Stimulated activated memory B cell treated with anti-CD40 and anti-IgM and Interleukin-4, amounts not matched to agents 10 μg/mL and 1 μg/mL and 100 μg/mL, for 72 hours (primary cell): ENCODE measurements at regions not wholly inside any gene's neighbourhood (a gene's known extent, or its start where the extent isn't known, plus 50 kb on each side); places are given as distances from the start of the nearest gene placed in this dataset.

ENCODE experiments used
- ATAC-seq: fragments of 150-1000 bp; cut with Tn5 transposase; 2 replicates; pipeline ENCODE4 v1.10.0; 2021
- H3K27ac Mint-ChIP-seq: one replicate; pipeline ENCODE4 v1.8.0; 2022; ENCODE audit warnings: mild to moderate bottlenecking, mixed read lengths
- H3K27me3 Mint-ChIP-seq: one replicate; pipeline ENCODE4 v1.8.0; 2022; ENCODE audit warnings: mixed read lengths
- H3K36me3 Mint-ChIP-seq: one replicate; pipeline ENCODE4 v1.8.0; 2022; ENCODE audit warnings: mixed read lengths
- H3K4me1 Mint-ChIP-seq: one replicate; pipeline ENCODE4 v1.8.0; 2022; ENCODE audit warnings: mixed read lengths
- H3K4me3 Mint-ChIP-seq: one replicate; pipeline ENCODE4 v1.8.0; 2022; ENCODE audit warnings: mild to moderate bottlenecking, moderate library complexity, mixed read lengths
- H3K9me3 Mint-ChIP-seq: one replicate; pipeline ENCODE4 v1.8.0; 2022; ENCODE audit warnings: mixed read lengths

DNA sequence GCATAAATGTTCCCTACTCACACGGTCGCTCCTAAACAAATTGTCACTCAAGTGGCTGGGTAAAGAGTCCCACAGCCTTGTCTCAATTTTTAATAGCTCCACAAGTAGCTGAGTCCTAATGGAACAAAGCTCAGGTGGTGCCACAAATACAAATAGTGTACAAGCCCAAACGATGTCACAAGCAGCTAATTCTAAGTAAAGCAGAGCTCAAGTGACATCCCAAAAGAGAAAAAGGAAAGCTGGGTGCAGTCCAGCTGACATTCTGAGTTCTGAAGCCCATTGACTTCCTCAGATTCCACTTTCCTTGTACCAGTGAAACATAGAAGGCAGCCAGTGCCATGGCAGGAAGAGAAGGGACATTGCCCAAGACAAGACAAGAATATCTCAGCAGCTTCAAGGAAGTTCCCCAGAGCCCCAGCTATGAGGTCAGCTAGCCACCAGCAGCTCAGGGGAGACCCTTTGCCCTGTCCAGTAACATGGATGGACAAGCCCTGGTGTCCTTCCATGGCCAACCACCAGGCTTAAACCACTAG lies 231.2 kb upstream of the SGCD start:
- H3K4me3 Mint-ChIP-seq: no peak overlapping the region
- no peaks in the 10 kb centered on the region for H3K9me3 Mint-ChIP-seq
- H3K36me3 Mint-ChIP-seq: no peaks in the 10 kb centered on the region
- no peaks in the 10 kb centered on the region for H3K27me3 Mint-ChIP-seq
- no peak for ATAC-seq
- H3K27ac Mint-ChIP-seq: no peak overlapping the region
- no peaks in the 10 kb centered on the region for H3K4me1 Mint-ChIP-seq

DNA sequence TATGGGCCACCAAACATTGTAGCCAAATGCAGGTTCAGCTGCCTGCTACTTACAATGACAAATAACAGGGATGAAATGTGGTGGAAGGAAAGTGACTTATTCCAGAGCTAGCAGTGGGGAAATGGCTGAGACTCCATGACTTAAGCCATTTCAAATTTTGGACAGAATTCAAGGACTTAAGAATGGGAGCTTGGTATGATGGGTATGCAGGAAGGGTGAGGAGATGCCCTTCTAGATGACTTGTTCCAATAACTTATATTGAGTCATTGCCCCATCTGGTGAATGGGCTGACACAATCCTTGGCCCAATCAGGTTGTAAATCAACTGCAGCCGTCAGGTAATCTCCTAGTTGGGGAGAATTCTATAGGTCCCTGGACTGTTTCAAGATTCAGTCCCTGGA lies 230.7 kb upstream of the SGCD start:
- Mint-ChIP-seq H3K36me3 (no peaks in the 10 kb centered on the region), H3K9me3 (no peaks in the 10 kb centered on the region), H3K27me3 (no peaks in the 10 kb centered on the region), H3K27ac (no peak overlapping the region), H3K4me3 (no peak overlapping the region), H3K4me1 (no peaks in the 10 kb centered on the region)
- ATAC-seq: no peak

DNA sequence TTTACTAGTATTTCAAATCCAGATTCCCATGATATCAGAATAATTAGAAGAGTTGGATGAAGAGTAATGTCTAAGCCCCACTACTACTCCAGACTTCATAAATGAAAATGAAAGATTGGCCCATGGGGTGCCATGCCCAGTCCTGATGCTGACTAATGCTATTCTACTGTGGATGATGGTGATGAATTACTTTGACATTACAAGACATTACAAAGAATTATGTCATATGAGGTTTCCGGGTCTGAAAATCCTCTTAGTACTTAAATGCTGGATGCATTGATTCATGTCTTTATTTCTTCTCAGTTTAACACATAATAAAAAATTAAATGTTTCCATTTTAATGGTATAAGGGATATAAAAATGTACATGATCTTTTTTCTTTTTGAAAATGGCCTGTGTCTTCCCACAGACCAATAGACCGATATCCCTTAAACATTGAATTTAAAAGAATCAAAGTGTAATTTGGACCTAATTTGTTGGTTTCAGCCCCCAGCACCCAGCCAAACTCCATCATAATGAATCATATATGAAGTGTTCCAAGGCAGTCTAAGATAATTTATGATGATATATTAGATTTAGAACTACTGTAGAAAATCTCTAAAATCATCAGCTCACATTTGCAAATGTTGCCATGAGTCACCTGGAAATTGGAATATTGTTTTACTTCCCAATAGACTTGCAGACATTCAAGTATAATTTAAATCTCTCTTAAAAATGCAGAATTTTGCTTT lies 223.6 kb upstream of the SGCD start:
- Mint-ChIP-seq H3K36me3 (no peaks in the 10 kb centered on the region), H3K4me3 (no peak overlapping the region), H3K4me1 (no peaks in the 10 kb centered on the region), H3K27ac (no peak overlapping the region), H3K27me3 (no peaks in the 10 kb centered on the region), H3K9me3 (no peaks in the 10 kb centered on the region)
- no peak for ATAC-seq

DNA sequence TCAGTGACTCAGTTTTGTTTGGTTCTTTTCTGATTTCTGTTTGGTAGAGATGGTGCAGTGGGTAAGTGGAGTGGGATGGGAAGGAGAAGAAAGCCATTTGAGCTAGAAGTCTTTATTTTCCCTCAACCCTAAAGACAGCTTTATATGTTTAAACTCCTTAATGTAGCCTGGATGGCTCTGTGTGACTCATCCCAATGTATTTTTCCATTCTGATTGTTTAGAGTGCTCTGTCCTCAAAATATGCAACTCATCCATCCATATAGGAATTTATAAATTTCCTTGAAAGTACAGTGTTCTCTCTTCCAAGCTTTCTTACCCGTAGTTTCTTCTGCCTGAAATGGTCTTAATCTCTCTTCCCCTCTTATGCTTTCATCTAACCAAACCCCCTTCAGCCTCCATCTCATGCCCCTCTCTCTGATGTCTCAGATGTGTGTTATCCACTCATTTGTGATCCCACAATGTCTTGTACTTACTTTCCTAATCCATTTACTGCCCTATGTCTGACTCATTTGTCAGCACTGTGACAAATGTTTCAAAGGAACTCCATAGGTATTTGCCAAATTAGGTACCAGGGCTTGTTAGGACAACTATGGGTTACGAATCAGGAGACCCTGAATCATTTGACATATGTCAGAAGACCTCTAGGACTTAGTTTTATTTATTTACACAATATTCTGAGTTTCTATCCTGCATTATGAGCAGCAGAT lies 217.5 kb upstream of the SGCD start:
- Mint-ChIP-seq H3K4me1 (no peaks in the 10 kb centered on the region), H3K9me3 (no peaks in the 10 kb centered on the region), H3K27ac (no peak overlapping the region), H3K36me3 (no peaks in the 10 kb centered on the region), H3K27me3 (peaks cover 13% of the 10 kb centered on the region), H3K4me3 (no peak overlapping the region)
- no peak for ATAC-seq

DNA sequence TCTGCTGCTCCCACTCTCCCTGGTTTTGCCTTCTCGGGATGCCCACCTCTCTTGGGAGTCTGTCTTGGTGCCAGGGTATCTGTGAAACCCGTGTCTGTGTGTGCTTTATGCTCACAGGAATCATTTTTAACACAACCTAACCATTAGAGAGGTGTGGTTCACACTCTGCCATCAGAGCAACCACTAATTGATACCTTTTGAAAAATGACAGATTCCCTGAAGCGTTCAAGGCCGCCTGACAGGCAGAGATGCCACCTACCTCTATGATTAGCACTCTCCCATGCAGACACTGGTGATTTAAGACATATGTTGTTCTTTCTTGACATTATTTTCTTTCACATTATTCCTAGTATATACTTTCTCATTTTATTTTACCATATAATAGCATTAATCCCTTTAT lies 207.3 kb upstream of the SGCD start:
- H3K4me1 Mint-ChIP-seq: no peaks in the 10 kb centered on the region
- ATAC-seq: no peak
- H3K4me3 Mint-ChIP-seq: no peak overlapping the region
- H3K36me3 Mint-ChIP-seq: no peaks in the 10 kb centered on the region
- H3K27me3 Mint-ChIP-seq: peaks cover 18% of the 10 kb centered on the region
- no peak overlapping the region for H3K27ac Mint-ChIP-seq
- no peaks in the 10 kb centered on the region for H3K9me3 Mint-ChIP-seq

DNA sequence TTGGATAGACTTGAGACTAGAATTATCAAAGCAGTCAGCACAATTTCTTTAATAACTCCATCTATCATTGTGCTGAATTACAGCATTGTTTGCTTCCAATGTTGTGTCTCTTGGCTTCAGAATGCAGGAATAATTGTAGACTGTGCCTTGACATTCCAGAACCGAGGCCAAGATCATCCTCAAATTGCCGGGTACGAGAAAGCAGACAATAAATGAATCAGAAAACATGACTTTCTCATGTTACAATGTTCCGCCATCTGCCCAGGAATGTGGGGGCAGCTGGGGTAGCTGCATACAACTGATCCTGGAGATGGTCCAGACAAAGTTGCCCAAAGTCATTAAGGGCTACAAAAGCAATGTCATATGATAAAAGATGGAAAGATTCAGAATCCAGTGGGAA lies 206.2 kb upstream of the SGCD start:
- no peak for ATAC-seq
- Mint-ChIP-seq H3K36me3 (no peaks in the 10 kb centered on the region), H3K4me1 (no peaks in the 10 kb centered on the region), H3K9me3 (no peaks in the 10 kb centered on the region), H3K4me3 (no peak overlapping the region), H3K27me3 (peaks cover 18% of the 10 kb centered on the region), H3K27ac (no peak overlapping the region)

DNA sequence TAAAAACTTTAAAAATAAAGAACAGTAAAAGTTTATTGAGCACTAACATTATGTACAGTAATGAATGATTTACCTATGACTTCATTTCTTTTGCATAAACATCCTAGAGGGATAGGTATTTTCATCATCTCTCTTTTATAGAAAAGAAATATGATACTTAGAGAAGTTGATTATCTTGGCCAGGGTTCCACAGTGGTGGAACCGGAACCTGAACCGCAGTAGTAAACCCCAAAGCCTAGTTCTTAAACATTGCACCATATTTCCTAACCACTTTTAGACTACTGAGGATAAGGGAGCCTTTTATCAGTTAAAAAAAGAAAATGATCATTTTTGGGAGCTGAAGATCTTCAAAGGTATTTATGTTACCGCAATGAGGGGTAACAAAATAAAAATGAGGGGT lies 205.7 kb upstream of the SGCD start:
- Mint-ChIP-seq H3K27ac (no peak overlapping the region), H3K4me3 (no peak overlapping the region), H3K9me3 (no peaks in the 10 kb centered on the region), H3K36me3 (no peaks in the 10 kb centered on the region), H3K4me1 (no peaks in the 10 kb centered on the region), H3K27me3 (peaks cover 18% of the 10 kb centered on the region)
- ATAC-seq: no peak

DNA sequence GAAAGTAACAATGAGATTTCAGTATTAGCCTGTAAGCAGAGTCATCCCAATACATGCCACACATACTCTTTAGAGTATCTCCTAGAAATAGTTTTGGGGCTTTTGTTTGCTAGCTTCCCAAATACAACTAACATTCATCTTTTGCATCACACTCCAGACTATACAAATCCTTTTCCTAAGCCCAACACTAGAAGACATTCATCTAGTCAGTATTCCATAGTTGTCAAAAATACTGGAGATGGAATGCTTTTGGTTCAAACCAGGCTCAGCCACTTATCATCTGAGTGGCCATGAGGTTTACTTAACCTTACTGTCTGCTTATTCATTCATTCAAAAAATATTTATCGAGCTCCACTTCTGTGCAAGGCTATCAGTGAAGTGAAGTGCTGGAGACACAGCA lies 205.1 kb upstream of the SGCD start:
- Mint-ChIP-seq H3K4me1 (no peaks in the 10 kb centered on the region), H3K27ac (no peak overlapping the region), H3K36me3 (no peaks in the 10 kb centered on the region)

DNA sequence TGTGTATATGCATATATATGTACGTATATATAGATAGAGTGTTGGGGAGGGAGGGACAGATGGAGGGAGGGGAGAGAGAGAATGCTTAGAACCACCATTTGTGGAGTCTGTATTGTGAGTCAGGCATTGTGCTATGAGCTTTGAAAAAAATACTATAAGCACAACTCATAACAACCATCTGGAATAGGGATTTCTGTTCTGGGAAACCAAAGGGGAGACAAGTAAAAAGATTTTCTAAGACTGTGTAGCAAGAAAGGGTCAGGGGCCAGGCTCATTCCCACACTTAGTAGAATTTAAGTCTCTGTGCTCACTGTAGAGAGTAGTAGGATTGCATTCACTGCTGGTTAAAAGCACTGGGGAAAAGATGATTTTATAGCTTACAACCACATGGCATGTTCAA lies 202.3 kb upstream of the SGCD start:
- ATAC-seq: no peak
- no peaks in the 10 kb centered on the region for H3K36me3 Mint-ChIP-seq
- H3K9me3 Mint-ChIP-seq: peaks cover 2% of the 10 kb centered on the region
- H3K4me3 Mint-ChIP-seq: no peak overlapping the region
- H3K4me1 Mint-ChIP-seq: no peaks in the 10 kb centered on the region
- H3K27ac Mint-ChIP-seq: no peak overlapping the region
- H3K27me3 Mint-ChIP-seq: peaks cover 13% of the 10 kb centered on the region

More for the DNA sequence above, 205.1 kb upstream of the SGCD start:
- H3K9me3 Mint-ChIP-seq: no peaks in the 10 kb centered on the region
- no peak for ATAC-seq
- peaks cover 18% of the 10 kb centered on the region for H3K27me3 Mint-ChIP-seq
- no peak overlapping the region for H3K4me3 Mint-ChIP-seq

DNA sequence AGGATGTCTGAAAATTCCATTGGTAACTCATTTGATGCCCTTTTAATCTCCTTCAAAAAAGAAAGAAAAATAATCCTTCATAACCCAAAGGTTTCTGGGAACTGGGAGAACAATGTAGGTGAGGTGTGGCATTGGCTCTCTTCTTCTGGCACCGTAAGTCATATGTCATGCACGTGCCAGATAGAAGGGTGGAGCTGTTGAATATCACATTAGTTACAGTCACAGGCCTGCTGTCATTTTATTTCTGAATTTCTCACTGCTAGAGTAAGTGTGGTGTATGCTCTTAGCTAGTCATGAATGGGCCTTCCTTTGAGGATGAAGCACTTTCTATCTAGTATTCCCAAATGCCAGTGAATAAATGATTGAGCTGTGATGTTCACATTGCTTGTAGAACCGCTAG lies 201.8 kb upstream of the SGCD start:
- H3K27me3 Mint-ChIP-seq: peaks cover 9% of the 10 kb centered on the region
- H3K4me1 Mint-ChIP-seq: no peaks in the 10 kb centered on the region
- H3K27ac Mint-ChIP-seq: no peak overlapping the region
- no peaks in the 10 kb centered on the region for H3K36me3 Mint-ChIP-seq
- ATAC-seq: no peak
- H3K4me3 Mint-ChIP-seq: no peak overlapping the region
- H3K9me3 Mint-ChIP-seq: peaks cover 2% of the 10 kb centered on the region

DNA sequence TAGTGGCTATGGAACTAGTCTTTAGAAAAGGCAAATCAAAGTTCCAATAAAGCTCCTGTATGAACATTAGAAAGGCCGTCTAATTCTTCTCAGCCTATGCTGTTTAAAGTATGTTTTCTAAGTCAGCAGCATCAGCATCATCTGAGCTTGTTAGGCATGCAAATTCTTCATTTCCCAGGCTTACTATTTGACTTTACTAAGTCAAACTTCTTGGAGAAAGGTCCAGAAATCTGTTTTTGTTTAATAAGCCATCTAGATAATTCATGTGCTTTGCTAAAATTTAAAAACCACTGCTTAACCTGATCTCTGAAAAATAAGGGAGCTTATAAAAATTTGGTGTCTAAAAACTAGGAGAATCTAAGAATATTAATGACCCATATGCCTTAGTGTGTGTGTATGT lies 200.2 kb upstream of the SGCD start:
- peaks cover 6% of the 10 kb centered on the region for H3K9me3 Mint-ChIP-seq
- H3K36me3 Mint-ChIP-seq: no peaks in the 10 kb centered on the region
- no peak for ATAC-seq
- H3K27me3 Mint-ChIP-seq: no peaks in the 10 kb centered on the region
- no peak overlapping the region for H3K27ac Mint-ChIP-seq
- H3K4me1 Mint-ChIP-seq: no peaks in the 10 kb centered on the region
- no peak overlapping the region for H3K4me3 Mint-ChIP-seq

DNA sequence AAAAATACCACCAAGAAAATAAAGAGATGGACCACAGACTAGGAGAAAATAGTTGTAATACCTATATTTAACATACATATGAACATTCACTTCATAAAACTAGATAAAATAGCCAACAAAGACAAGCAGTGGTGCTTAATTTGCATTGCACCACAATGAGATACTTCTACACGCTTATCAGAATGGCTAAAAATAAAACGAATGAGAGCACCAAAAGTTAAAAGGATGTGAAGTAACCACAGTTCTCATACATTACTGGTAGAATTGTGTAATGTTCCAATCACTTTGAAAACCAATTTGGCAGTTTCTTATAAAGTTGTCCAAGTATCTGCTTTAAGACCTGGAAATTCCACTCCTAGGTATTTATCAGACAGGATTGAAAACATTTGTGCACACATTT lies 198.9 kb upstream of the SGCD start:
- ATAC-seq: no peak
- H3K27me3 Mint-ChIP-seq: no peaks in the 10 kb centered on the region
- no peak overlapping the region for H3K27ac Mint-ChIP-seq
- no peaks in the 10 kb centered on the region for H3K4me1 Mint-ChIP-seq
- H3K4me3 Mint-ChIP-seq: no peak overlapping the region
- peaks cover 6% of the 10 kb centered on the region for H3K9me3 Mint-ChIP-seq
- no peaks in the 10 kb centered on the region for H3K36me3 Mint-ChIP-seq

DNA sequence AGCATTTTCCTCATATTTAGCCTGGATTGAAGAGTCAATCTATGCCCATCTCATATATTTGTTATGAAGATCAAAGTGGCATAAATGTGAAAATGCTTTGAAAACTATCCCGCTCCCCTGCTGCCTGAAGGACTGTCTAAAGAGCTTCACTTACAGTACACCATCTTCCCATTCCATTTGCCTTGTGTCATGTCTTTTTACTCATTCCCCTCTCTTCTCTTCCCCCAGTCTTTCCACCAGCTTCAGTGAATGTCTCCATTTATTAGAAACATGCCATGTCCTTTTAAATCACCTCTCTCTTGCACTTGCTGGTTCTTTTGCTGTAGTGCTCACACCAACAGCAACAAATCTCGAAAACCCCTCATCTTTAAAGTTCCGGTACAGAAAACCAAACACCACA lies 192.7 kb upstream of the SGCD start:
- Mint-ChIP-seq H3K27me3 (no peaks in the 10 kb centered on the region), H3K4me1 (no peaks in the 10 kb centered on the region), H3K27ac (no peak overlapping the region), H3K9me3 (peaks cover 6% of the 10 kb centered on the region), H3K4me3 (no peak overlapping the region), H3K36me3 (no peaks in the 10 kb centered on the region)
- ATAC-seq: no peak

DNA sequence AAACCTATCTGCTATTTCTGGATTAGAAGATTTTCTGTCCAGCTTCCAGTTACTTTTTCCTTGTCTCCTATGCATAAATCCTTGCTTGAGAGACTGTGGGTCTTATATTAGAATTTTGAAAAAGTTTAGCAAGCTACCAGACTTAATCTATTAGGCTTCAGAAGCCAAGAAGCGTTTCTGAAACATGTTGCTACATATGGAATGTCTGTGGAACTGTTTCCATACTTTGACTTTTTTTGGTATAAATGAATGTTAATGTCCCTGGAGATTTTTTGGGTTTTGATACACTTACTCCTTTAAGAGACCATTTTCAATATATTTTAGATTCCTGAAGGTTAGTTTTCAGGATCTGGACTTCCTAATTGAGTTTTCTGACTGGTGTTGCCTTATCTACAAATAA lies 191.4 kb upstream of the SGCD start:
- Mint-ChIP-seq H3K36me3 (no peaks in the 10 kb centered on the region), H3K4me3 (no peak overlapping the region), H3K9me3 (peaks cover 1% of the 10 kb centered on the region), H3K4me1 (no peaks in the 10 kb centered on the region), H3K27ac (no peak overlapping the region), H3K27me3 (no peaks in the 10 kb centered on the region)
- ATAC-seq: no peak

DNA sequence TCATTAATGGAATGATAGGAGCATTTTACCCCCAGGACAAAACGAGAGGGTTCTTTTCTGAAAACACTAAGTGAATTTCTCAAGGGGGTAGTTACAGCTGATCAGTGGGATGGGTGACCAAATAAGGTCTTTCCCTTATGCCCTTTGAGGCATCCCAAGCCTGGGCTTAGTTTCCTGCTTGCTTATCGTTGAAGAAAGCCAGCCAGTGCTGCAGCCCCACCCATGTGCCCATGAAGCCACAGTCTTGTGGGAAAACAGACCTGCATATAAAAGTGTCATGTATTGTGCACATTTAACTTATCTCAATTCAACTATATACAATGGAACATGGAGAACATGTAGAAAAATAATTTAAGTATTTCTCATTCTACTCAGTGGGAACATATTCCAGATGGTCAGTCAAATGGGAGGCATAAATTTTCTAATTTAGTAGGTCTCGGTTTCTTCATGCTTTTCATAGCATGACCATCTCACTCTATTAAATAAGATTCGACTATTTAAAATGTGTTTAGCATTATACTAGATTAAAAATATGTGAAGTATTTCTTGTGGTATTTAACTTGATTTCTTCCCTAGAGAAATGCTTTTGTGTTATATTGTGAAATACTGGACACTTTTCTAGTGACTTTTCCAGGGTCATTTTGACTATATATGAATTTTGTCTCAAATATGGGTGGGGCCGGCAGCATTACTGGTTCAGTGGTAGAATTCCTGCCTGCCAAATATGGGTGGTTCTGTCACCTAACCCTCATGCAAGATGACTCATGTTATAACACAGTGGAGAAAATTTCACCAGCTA lies 189.7 kb upstream of the SGCD start:
- Mint-ChIP-seq H3K36me3 (no peaks in the 10 kb centered on the region), H3K4me3 (no peak overlapping the region), H3K27me3 (no peaks in the 10 kb centered on the region), H3K27ac (no peak overlapping the region), H3K4me1 (no peaks in the 10 kb centered on the region), H3K9me3 (peaks cover 2% of the 10 kb centered on the region)
- no peak for ATAC-seq
